Mucosa of descending colon (tissue), 3 donors: ENCODE measurements at regions not wholly inside any gene's neighbourhood (a gene's known extent, or its start where the extent isn't known, plus 50 kb on each side); places are given as distances from the start of the nearest gene placed in this dataset.
"Not testable (repeated sequence)": the region's sequence is repeated elsewhere in the genome, so short reads cannot be mapped to it uniquely, and the experiment has no call there.

ENCODE experiments used
- ATAC-seq: fragments of 200-7000 bp; cut with Tn5 transposase; one replicate; pipeline ENCODE4 v1.9.1; 2020; ENCODE audit warnings: mild to moderate bottlenecking, moderate library complexity
- DNase-seq, 3 donors: peaks; one replicate each; pipeline ENCODE4 v3.0.0-alpha.2; 2020
- H3K36me3 ChIP-seq: fragments of 200-600 bp; one replicate; pipeline ENCODE4 v1.8.0; 2021; ENCODE audit warnings: low read depth, mild to moderate bottlenecking
- H3K4me1 ChIP-seq: fragments of 200-600 bp; one replicate; pipeline ENCODE4 v1.8.0; 2021; ENCODE audit warnings: low read depth, mild to moderate bottlenecking
- H3K4me3 ChIP-seq: fragments of 200-600 bp; one replicate; pipeline ENCODE4 v1.8.0; 2021; ENCODE audit warnings: mild to moderate bottlenecking
- H3K9me3 ChIP-seq: fragments of 200-600 bp; one replicate; pipeline ENCODE4 v1.8.0; 2021; ENCODE audit warnings: mild to moderate bottlenecking
- intact Hi-C, 2 donors: fragments of 100-400 bp; cut with DNase I in 1 of 2; cut with micrococcal nuclease in 1 of 2; formaldehyde crosslinking; loops; one replicate each; pipeline versions ENCODE4 v1.11.0 to v1.11.1; 2022; cut with DNase I, micrococcal nuclease
- TF ChIP-seq, protein P1 (sequence below): fragments of 200-600 bp; IDR thresholded peaks from one replicate; pipeline ENCODE4 v1.8.0; 2022; ENCODE audit warnings: antibody characterized with exemption, mild to moderate bottlenecking
- donor health status: DM: no; HTN: no; CAD: no; lungs with moderate emphysema.
- donor health status: DM: no; HTN: no; CAD: no.
- donor health status: DM: no; HTN: yes; CAD: no.

DNA sequence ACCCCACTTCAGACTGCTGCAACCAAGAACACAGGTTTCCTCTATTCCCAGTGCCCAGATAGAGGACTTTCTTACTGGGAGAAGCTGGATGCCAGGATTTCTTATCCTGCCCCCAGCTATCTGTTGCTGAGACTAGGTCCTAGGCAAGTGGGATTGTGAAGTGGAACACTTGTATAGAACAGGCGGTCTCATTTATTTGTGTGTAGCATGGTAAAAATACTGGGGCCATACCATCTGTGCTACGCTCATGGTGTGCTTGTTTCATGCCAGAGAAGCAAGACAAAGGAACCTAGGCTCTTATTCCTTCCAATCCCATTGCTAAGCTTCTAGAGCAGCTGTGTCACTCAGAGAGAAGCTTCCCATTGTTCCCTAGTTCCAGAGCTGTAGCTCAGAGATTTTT, 191.5 kb upstream of the EPHA6 start:
- ATAC-seq, result no peak
- H3K9me3 ChIP-seq, result no peaks in the 10 kb centered on the region
- no peak for DNase-seq
- H3K4me1 ChIP-seq, result no peaks in the 10 kb centered on the region
- H3K36me3 ChIP-seq, result no peaks in the 10 kb centered on the region
- intact Hi-C loops, result no loop called here
- H3K4me3 ChIP-seq, result no peak overlapping the region
- TF ChIP-seq, protein P1, sequence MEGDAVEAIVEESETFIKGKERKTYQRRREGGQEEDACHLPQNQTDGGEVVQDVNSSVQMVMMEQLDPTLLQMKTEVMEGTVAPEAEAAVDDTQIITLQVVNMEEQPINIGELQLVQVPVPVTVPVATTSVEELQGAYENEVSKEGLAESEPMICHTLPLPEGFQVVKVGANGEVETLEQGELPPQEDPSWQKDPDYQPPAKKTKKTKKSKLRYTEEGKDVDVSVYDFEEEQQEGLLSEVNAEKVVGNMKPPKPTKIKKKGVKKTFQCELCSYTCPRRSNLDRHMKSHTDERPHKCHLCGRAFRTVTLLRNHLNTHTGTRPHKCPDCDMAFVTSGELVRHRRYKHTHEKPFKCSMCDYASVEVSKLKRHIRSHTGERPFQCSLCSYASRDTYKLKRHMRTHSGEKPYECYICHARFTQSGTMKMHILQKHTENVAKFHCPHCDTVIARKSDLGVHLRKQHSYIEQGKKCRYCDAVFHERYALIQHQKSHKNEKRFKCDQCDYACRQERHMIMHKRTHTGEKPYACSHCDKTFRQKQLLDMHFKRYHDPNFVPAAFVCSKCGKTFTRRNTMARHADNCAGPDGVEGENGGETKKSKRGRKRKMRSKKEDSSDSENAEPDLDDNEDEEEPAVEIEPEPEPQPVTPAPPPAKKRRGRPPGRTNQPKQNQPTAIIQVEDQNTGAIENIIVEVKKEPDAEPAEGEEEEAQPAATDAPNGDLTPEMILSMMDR, result no peak

GRCh38 chr3:96631050-96631449, 183.3 kb upstream of the EPHA6 start:
- no peak for ATAC-seq
- no peaks in the 10 kb centered on the region for H3K4me1 ChIP-seq
- no peak for DNase-seq
- intact Hi-C loops, result no loop called here
- TF ChIP-seq, protein P1, result no peak
- no peaks in the 10 kb centered on the region for H3K9me3 ChIP-seq
- no peak overlapping the region for H3K4me3 ChIP-seq
- no peaks in the 10 kb centered on the region for H3K36me3 ChIP-seq

DNA sequence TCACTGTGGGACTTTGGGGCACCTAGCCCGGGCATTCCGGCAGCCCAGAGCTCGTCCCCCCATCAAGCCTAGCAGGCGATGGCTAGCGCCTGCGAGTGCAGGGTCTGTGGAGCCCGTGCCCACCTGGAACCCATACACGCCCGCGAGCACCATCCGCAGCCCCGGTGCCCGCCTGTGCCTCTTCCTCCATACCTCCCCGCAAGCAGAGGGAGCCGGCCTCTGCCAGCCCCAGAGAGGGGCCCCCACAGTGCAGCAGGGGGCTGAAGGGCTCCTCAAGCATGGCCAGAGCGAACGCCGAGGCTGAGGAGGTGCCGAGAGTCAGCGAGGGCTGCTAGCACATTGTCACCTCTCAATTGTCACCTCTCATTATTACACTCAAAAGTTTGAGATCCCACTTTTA, 167.8 kb upstream of the EPHA6 start:
- Histone ChIP-seq H3K4me1 (no peaks in the 10 kb centered on the region), H3K9me3 (no peaks in the 10 kb centered on the region), H3K36me3 (no peaks in the 10 kb centered on the region), H3K4me3 (no peak overlapping the region)
- ATAC-seq, result no peak
- no peak for DNase-seq
- TF ChIP-seq, protein P1, result no peak
- intact Hi-C loops, result no loop called here

GRCh38 chr3:96657710-96658109, 156.7 kb upstream of the EPHA6 start:
- Histone ChIP-seq H3K4me1 (no peaks in the 10 kb centered on the region), H3K36me3 (no peaks in the 10 kb centered on the region), H3K9me3 (peaks cover 13% of the 10 kb centered on the region), H3K4me3 (no peak overlapping the region)
- intact Hi-C loops, result no loop called here
- DNase-seq (no peak), ATAC-seq (no peak)
- TF ChIP-seq, protein P1, result no peak

DNA sequence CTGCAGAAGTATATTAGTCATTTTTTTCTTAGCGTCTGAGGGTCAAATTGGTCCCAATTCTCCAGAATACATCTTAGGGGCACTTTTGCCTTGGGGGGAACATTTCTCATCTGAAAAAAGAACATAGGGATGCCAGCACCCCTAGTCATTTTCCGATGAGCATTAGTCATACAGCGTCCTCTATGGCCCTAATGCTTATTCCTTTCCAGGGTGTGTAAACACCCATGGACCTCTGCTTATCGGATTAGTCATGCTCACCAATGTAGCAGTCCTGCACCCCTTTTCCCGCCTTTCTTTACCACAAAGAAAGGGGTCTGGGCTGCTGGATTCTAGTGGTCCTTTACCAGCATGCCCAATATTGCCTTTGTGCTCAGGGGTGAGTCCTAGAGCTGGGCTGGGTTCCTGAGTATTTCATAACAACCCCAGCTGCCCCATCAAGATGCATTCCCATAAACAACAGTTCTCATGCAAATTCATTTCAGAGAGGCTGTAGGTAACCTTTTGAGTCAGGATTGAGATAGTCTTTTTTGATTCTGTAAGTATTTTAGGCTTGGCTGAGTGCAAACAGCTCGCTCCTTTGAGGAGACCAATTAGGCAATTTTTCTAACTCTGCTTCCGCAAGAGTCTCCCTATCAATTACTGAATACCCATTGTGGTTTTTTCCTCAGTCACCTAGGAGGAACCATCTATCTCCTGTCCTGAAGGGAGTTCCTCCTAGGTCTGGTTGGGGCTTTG, 142.4 kb upstream of the EPHA6 start:
- intact Hi-C loops, result not testable (repeated sequence)

DNA sequence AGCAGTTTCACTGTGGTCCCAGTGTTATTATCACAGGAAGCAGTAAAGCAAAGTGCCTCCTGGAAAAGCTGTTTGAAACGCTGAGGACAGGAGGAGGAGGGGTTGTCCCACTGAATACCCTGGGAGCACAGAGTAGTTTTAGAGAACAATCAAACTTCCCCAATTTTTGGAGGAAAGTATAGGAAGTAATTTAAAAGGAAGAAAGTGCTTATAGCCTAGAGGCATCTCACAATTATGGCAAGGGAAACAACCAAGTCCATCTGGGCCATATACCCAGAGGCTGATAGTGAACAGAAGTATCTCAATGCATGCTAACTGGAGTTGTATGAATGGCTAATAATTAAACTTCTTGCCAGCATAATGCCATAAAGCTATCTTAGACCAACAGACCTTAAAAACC, 137.2 kb upstream of the EPHA6 start:
- Histone ChIP-seq H3K9me3 (no peaks in the 10 kb centered on the region), H3K4me1 (no peaks in the 10 kb centered on the region), H3K36me3 (no peaks in the 10 kb centered on the region), H3K4me3 (no peak overlapping the region)
- intact Hi-C loops, result no loop called here
- ATAC-seq, result no peak
- TF ChIP-seq, protein P1, result no peak
- DNase-seq, result no peak

More for the DNA sequence above, 142.4 kb upstream of the EPHA6 start:
- H3K9me3 ChIP-seq, ATAC-seq, H3K4me3 ChIP-seq, H3K4me1 ChIP-seq, H3K36me3 ChIP-seq, DNase-seq: not testable (repeated sequence)
